HG02938 (cell line): ENCODE measurements at regions not wholly inside any gene's neighbourhood (a gene's known extent, or its start where the extent isn't known, plus 50 kb on each side); places are given as distances from the start of the nearest gene placed in this dataset.

Experiments used
- ATAC-seq: cut with Tn5 transposase; IDR thresholded peaks from one replicate; pipeline ENCODE4 v1.9.1; 2021; ENCODE audit warnings: mild to moderate bottlenecking, moderate library complexity; ENCODE audit not compliant: unreplicated experiment

GRCh38 chr5:2610986-2611385 lies 140.5 kb downstream of the IRX2 start:
- ATAC-seq: no peak

GRCh38 chr5:2608391-2608790 lies 143.1 kb downstream of the IRX2 start:
- no peak for ATAC-seq

GRCh38 chr5:2607598-2607997 lies 143.9 kb downstream of the IRX2 start:
- ATAC-seq: no peak

- no peak for ATAC-seq
These were observed 148.3 kb downstream of the IRX2 start for GRCh38 chr5:2603272-2603575.

- ATAC-seq: no peak
These were observed 148.8 kb downstream of the IRX2 start for GRCh38 chr5:2602451-2603271.

GRCh38 chr5:2598503-2598902 lies 153.0 kb downstream of the IRX2 start:
- no peak for ATAC-seq

GRCh38 chr5:2594701-2595100 lies 156.8 kb downstream of the IRX2 start:
- no peak for ATAC-seq

- ATAC-seq: no peak
These were observed 158.7 kb downstream of the IRX2 start for GRCh38 chr5:2592766-2593165.

GRCh38 chr5:2591777-2592453 lies 159.6 kb downstream of the IRX2 start:
- ATAC-seq: no peak

GRCh38 chr5:2588850-2589501 lies 162.5 kb downstream of the IRX2 start:
- no peak for ATAC-seq

- ATAC-seq: no peak
These were observed 164.1 kb downstream of the IRX2 start for GRCh38 chr5:2587189-2588031.

GRCh38 chr5:2586016-2586715 lies 165.3 kb downstream of the IRX2 start:
- ATAC-seq: no peak

- ATAC-seq: no peak
These were observed 166.8 kb downstream of the IRX2 start for GRCh38 chr5:2584579-2585269.

GRCh38 chr5:2582507-2582906 lies 169.0 kb downstream of the IRX2 start:
- no peak for ATAC-seq

- no peak for ATAC-seq
These were observed 169.4 kb downstream of the IRX2 start for GRCh38 chr5:2582106-2582505.

GRCh38 chr5:2581418-2581817 lies 170.1 kb downstream of the IRX2 start:
- no peak for ATAC-seq

- ATAC-seq: no peak
These were observed 172.4 kb downstream of the IRX2 start for GRCh38 chr5:2579126-2579525.

- no peak for ATAC-seq
These were observed 174.0 kb downstream of the IRX2 start for GRCh38 chr5:2577312-2578036.

- ATAC-seq: no peak
These were observed 174.7 kb downstream of the IRX2 start for GRCh38 chr5:2576823-2577222.
